AG09309 (cell line): ENCODE measurements at regions not wholly inside any gene's neighbourhood (a gene's known extent, or its start where the extent isn't known, plus 50 kb on each side); places are given as distances from the start of the nearest gene placed in this dataset.
"Not testable (repeated sequence)": the region's sequence is repeated elsewhere in the genome, so short reads cannot be mapped to it uniquely, and the experiment has no call there.

ENCODE experiments used
- DNase-seq: peaks from one replicate; pipeline ENCODE4 v3.0.0-alpha.2; 2010; ENCODE audit warnings: low read depth
- H3K4me3 ChIP-seq: 2 replicates; pipeline ENCODE4 v1.5.1; 2011; ENCODE audit warnings: mild to moderate bottlenecking, low read depth, low read length, moderate library complexity; ENCODE audit not compliant: control insufficient read depth
- TF ChIP-seq, protein P1 (sequence below): IDR thresholded peaks from 2 replicates; pipeline ENCODE4 v1.5.1; 2011; ENCODE audit warnings: mild to moderate bottlenecking, low read depth, low read length, inconsistent platforms; ENCODE audit not compliant: insufficient read depth, control insufficient read depth; ENCODE audit errors: missing control alignments

DNA sequence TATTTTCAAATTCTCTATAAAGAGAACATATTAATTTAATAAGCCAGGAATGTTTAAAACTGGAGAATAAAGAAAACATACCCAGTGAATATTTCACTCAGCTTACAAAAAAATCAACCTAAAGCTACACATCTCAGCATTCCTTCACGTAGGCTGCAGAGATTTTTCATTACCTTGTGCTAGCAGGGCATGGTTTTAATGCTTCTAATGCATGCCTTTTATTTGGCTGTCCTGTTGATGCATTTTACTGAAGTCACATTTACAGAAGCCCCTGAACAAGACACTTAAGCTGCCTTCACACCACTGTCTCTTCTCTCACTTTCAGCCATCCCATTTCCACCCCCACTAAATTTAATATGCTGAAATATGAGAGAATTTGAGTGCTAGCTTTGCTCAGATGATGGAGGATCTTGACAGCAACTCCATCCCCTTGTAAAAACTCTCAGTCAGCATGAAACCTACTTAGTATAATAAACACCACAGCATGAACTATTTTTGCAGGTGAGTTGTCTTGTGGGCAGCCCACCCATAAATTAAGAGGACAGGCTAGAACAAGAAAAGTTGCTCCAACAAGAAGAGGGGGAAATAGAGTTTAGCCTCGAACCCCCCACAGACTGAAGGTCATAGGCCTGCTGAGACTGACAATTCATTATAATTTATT lies 159.4 kb downstream of the SIM1 start:
- TF ChIP-seq, protein P1, sequence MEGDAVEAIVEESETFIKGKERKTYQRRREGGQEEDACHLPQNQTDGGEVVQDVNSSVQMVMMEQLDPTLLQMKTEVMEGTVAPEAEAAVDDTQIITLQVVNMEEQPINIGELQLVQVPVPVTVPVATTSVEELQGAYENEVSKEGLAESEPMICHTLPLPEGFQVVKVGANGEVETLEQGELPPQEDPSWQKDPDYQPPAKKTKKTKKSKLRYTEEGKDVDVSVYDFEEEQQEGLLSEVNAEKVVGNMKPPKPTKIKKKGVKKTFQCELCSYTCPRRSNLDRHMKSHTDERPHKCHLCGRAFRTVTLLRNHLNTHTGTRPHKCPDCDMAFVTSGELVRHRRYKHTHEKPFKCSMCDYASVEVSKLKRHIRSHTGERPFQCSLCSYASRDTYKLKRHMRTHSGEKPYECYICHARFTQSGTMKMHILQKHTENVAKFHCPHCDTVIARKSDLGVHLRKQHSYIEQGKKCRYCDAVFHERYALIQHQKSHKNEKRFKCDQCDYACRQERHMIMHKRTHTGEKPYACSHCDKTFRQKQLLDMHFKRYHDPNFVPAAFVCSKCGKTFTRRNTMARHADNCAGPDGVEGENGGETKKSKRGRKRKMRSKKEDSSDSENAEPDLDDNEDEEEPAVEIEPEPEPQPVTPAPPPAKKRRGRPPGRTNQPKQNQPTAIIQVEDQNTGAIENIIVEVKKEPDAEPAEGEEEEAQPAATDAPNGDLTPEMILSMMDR = no peak
- H3K4me3 ChIP-seq = no peak overlapping the region
- DNase-seq = no peak

DNA sequence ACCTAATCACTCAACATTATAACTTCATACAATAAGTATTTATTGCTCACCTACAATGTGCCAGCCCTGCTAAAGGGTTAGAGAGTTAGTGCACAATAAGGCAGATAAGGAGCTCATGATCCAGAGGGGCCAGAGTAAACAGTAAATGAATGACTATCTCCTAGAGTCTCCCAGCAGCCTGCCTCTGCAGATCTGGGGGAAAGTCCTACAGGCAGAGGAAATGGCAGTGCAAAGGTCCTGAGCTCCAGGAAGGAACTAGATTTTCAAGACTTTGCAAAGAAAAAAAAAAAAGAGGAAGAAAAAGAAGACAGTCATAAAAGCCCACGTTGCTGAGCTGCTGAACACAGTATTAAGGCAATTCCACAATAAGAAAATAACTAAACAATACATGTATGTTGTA lies 160.1 kb downstream of the SIM1 start:
- DNase-seq = no peak
- TF ChIP-seq, protein P1 = no peak
- H3K4me3 ChIP-seq = no peak overlapping the region

DNA sequence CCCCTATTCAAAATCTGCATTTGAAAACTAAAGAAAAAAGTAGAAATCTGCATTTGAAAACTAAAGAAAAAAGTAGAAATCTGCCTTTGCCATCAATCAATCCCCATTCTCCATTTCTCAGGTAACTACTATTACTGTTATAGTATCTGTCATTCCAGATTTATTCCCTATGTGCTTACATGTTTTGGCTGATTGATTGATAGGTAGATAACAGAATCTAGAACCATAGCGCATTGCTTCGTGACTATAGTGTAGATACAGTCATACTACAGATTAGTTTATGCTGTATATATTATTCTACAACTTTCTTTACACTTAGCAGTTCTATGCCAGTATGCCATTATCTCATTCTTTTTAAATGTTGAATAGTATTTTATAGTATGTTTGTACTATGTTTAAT lies 163.0 kb downstream of the SIM1 start:
- TF ChIP-seq, protein P1 = no peak
- DNase-seq = no peak
- no peak overlapping the region for H3K4me3 ChIP-seq

DNA sequence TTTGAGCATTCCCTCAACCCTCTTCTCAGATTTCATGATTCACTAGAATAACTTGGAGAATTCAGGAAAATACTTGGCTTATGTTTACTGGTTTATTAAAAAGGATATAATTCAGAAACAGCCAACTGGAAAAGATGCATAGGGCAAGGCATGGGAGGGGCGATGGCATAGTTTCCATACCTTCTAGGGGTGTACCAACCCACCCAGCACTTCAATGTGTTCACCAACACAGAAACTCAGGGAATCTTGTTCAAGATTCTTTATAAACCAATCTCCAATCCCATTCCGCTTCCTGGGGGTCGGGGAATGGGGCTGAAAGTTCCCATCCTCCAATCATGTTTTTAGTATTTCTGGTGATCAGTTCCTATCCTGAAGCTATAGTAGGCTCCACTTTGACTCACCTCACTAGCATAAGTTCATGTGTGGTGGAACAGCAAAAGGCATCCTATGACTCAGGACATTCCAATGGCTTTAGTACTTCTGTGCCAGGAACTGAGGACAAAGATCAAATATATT lies 164.4 kb downstream of the SIM1 start:
- no peak overlapping the region for H3K4me3 ChIP-seq
- peak; percentile 84 for DNase-seq
- TF ChIP-seq, protein P1 = no peak

DNA sequence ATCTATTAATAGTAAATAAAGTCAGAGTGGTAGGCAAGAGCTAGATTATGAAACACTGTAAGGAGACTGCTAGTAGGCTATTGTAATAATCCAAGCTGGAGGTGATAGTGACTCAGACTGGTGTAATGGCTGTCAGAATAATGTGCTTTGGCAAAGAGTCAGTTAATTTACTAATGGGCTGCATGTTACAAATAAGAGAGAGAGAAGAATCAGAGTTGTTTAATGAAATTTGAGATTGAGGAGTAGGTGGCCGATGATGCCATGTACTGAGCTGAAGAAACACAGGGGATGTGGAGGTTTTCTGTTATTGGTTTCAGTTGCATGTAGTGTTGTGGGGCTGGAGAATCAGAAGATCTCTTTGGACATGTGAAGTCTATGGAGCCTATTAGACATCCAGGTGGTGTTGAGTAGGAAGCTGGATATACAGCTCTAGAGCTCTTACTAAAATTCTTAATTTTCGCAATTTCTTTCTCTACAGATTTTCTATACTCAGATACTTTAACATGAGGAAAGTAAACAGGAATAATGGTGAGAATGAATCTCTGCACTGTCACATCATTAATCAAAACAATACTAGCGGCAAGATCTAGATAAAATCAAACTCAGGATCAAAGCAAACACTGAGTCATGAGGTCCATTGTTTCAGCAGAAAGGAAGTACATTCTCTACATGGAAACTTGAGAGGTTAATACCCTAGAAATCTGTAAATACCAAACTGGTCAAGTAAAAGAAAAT lies 167.7 kb downstream of the SIM1 start:
- H3K4me3 ChIP-seq = no peak overlapping the region
- TF ChIP-seq, protein P1 = no peak
- DNase-seq = peak; percentile 79

DNA sequence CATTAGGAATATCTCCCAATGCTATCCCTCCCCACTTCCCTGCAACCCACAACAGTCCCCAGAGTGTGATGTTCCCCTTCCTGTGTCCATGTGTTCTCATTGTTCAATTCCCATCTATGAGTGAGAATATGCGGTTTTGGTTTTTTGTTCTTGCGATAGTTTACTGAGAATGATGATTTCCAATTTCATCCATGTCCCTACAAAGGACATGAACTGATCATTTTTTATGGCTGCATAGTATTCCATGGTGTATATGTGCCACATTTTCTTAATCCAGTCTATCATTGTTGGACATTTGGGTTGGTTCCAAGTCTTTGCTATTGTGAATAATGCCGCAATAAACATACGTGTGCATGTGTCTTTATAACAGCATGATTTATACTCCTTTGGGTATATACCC lies 169.5 kb downstream of the SIM1 start:
- DNase-seq, H3K4me3 ChIP-seq: not testable (repeated sequence)

DNA sequence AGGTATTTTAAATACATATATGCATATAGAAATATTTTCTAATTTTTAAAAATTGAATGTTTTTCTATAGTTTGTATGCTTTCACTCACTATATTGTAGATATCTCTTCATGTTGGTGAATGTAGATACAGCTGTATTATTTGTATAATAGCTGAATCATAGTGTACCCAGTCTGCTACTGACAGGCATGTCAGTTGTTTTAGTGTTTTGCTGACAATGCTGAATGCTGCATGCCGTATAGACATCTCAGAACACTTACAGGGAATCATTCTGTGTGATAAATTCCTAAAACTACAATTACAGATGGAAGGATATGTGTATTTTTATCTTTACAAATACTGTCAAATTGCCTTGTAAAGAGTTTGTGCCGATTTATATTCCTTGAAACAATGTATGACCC lies 175.4 kb downstream of the SIM1 start:
- H3K4me3 ChIP-seq = no peak overlapping the region
- DNase-seq = no peak

More for the DNA sequence above, 175.4 kb downstream of the SIM1 start:
- TF ChIP-seq, protein P1 = no peak
